ENCODE measurements at regions not wholly inside any gene's neighbourhood (a gene's known extent, or its start where the extent isn't known, plus 50 kb on each side); places are given as distances from the start of the nearest gene placed in this dataset.

DNA sequence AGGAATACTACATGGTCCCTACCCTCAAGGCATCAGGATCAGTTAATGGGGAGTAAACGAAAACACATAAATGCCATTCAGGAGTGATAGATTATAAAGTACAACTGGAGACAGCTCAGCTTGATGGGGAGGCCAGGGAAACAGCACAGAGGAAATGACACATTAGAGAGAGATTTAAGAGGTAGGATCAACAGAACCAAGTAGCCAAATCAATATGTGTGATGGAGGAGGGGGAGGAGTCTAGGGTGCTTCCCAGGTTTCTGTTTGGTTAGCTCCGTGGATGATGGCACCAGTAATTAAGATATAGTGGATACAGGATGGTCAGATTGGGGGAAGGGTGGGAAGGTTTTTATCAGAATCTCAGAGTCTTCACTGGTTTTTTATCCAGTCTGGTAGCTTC is 229.5 kb upstream of the ROPN1 start:
- no TSS peak for BruUV-seq (replicated peaks)
- no peak for DNase-seq (ENCODE audit: unreplicated experiment)
- peaks cover 57% of the 10 kb centered on the region for H3K27me3 Mint-ChIP-seq (ENCODE audit: insufficient read depth, unreplicated experiment)

DNA sequence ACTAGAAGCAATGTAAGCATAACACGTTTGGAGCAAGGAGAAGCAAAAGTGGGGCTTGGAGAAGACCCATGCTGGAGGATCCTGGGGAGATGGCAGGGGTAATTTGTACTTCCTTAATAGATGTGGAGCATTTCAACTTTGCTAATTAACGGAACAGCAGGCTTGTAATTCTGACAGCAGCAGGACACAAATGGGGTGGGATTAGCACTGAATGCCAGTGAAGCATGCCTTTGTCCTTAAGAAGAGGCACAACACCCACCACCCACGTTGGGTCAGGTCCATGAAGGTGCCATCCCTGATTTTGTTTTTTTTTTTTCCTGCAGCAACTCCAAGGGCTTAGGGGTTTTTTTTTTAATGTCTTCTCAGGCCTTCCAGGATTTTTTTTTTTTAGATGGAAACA is 231.9 kb upstream of the ROPN1 start:
- H3K4me1 Mint-ChIP-seq (ENCODE audit: insufficient read depth, unreplicated experiment): no peaks in the 10 kb centered on the region
- H3K4me3 Mint-ChIP-seq (ENCODE audit: unreplicated experiment): no peak overlapping the region
- H3K27me3 Mint-ChIP-seq (ENCODE audit: insufficient read depth, unreplicated experiment): peaks cover 81% of the 10 kb centered on the region
- intact Hi-C loops (cut with micrococcal nuclease): no loop called here
- CTCF ChIA-PET: interaction anchor here (0.6 kb wide), 1 partner anchor 244 kb away, joined by 3 read pairs; no protein-coding TSS in a partner anchor
- H3K36me3 Mint-ChIP-seq (ENCODE audit: insufficient read depth, unreplicated experiment): no peaks in the 10 kb centered on the region
- H3K9me3 Mint-ChIP-seq (ENCODE audit: unreplicated experiment): no peaks in the 10 kb centered on the region
- no peak for DNase-seq (ENCODE audit: unreplicated experiment)
- H3K27ac Mint-ChIP-seq (ENCODE audit: low read depth, unreplicated experiment): no peak overlapping the region
- TF ChIP-seq CTCF (IDR thresholded peaks at IDR 0.05; ENCODE audit: unreplicated experiment): no peak
- BruUV-seq (replicated peaks): no TSS peak
- POLR2A ChIA-PET: no interaction called here

More for the DNA sequence above, 229.5 kb upstream of the ROPN1 start:
- Mint-ChIP-seq H3K4me3 (ENCODE audit: unreplicated experiment) (no peak overlapping the region), H3K9me3 (ENCODE audit: unreplicated experiment) (no peaks in the 10 kb centered on the region), H3K27ac (ENCODE audit: low read depth, unreplicated experiment) (no peak overlapping the region), H3K4me1 (ENCODE audit: insufficient read depth, unreplicated experiment) (no peaks in the 10 kb centered on the region), H3K36me3 (ENCODE audit: insufficient read depth, unreplicated experiment) (no peaks in the 10 kb centered on the region)
- ChIA-PET POLR2A (no interaction called here), CTCF (no interaction called here)
- no peak for TF ChIP-seq CTCF (IDR thresholded peaks at IDR 0.05; ENCODE audit: unreplicated experiment)
- intact Hi-C loops (cut with micrococcal nuclease): no loop called here

- no peaks in the 10 kb centered on the region for H3K9me3 Mint-ChIP-seq (ENCODE audit: unreplicated experiment)
- no TSS peak for BruUV-seq (replicated peaks)
- TF ChIP-seq CTCF (IDR thresholded peaks at IDR 0.05; ENCODE audit: unreplicated experiment): no peak
- CTCF ChIA-PET: no interaction called here
- H3K27me3 Mint-ChIP-seq (ENCODE audit: insufficient read depth, unreplicated experiment): peaks cover 82% of the 10 kb centered on the region
- no peaks in the 10 kb centered on the region for H3K36me3 Mint-ChIP-seq (ENCODE audit: insufficient read depth, unreplicated experiment)
- no peak overlapping the region for H3K4me3 Mint-ChIP-seq (ENCODE audit: unreplicated experiment)
- DNase-seq (ENCODE audit: unreplicated experiment): no peak
- POLR2A ChIA-PET: no interaction called here
- no peaks in the 10 kb centered on the region for H3K4me1 Mint-ChIP-seq (ENCODE audit: insufficient read depth, unreplicated experiment)
- intact Hi-C loops (cut with micrococcal nuclease): no loop called here
- no peak overlapping the region for H3K27ac Mint-ChIP-seq (ENCODE audit: low read depth, unreplicated experiment)
Measured at GRCh38 chr3:124227150-124227630, 235.3 kb upstream of the ROPN1 start.

GRCh38 chr3:124229420-124229819 is 237.5 kb upstream of the ROPN1 start:
- Mint-ChIP-seq H3K4me3 (ENCODE audit: unreplicated experiment) (no peak overlapping the region), H3K4me1 (ENCODE audit: insufficient read depth, unreplicated experiment) (no peaks in the 10 kb centered on the region), H3K9me3 (ENCODE audit: unreplicated experiment) (no peaks in the 10 kb centered on the region), H3K27ac (ENCODE audit: low read depth, unreplicated experiment) (no peak overlapping the region), H3K27me3 (ENCODE audit: insufficient read depth, unreplicated experiment) (peaks cover 82% of the 10 kb centered on the region), H3K36me3 (ENCODE audit: insufficient read depth, unreplicated experiment) (no peaks in the 10 kb centered on the region)
- TF ChIP-seq CTCF (IDR thresholded peaks at IDR 0.05; ENCODE audit: unreplicated experiment): no peak
- POLR2A ChIA-PET: no interaction called here
- intact Hi-C loops (cut with micrococcal nuclease): no loop called here
- CTCF ChIA-PET: no interaction called here
- no TSS peak for BruUV-seq (replicated peaks)
- peak; percentile 43 for DNase-seq (ENCODE audit: unreplicated experiment)

Measured in MCF 10A (cell line).